Left lung (tissue), 4 donors: ENCODE measurements at regions not wholly inside any gene's neighbourhood (a gene's known extent, or its start where the extent isn't known, plus 50 kb on each side); places are given as distances from the start of the nearest gene placed in this dataset.

ENCODE experiments used
- ATAC-seq: fragments of 200-7000 bp; cut with Tn5 transposase; one replicate; pipeline ENCODE4 v1.9.1; 2020; ENCODE audit warnings: moderate library complexity
- DNase-seq, 4 donors: peaks; one replicate each; pipeline ENCODE4 v3.0.0-alpha.2; 2013 to 2020
- H3K27ac ChIP-seq, 2 donors: fragments of 200-600 bp; sonication (generic) in 1 of 2; one replicate each; pipeline versions ENCODE4 v1.5.0 to v1.8.0; 2020 to 2021
- H3K27me3 ChIP-seq, 2 donors: fragments of 200-600 bp; sonication (generic) in 1 of 2; one replicate each; pipeline versions ENCODE4 v1.5.0 to v1.8.0; 2020 to 2021
- H3K36me3 ChIP-seq, 2 donors: fragments of 200-600 bp; sonication (generic) in 1 of 2; one replicate each; pipeline versions ENCODE4 v1.5.0 to v1.8.0; 2020 to 2021
- H3K4me1 ChIP-seq, 2 donors: fragments of 200-600 bp; one replicate each; pipeline ENCODE4 v1.8.0; 2021
- H3K4me3 ChIP-seq, 2 donors: fragments of 200-600 bp; sonication (generic) in 1 of 2; one replicate each; pipeline versions ENCODE4 v1.5.0 to v1.8.0; 2020 to 2021; ENCODE audit warnings: mild to moderate bottlenecking in 1 of 2
- H3K9me3 ChIP-seq, 2 donors: fragments of 200-600 bp; sonication (generic) in 1 of 2; one replicate each; pipeline versions ENCODE4 v1.5.0 to v1.8.0; 2020 to 2021
- intact Hi-C, 2 donors: fragments of 100-400 bp; cut with DNase I; formaldehyde crosslinking; loops; one replicate each; pipeline versions ENCODE4 v1.11.2 to v1.14.2; 2022
- TF ChIP-seq, protein P1 (sequence below), 2 donors: fragments of 200-600 bp; sonication (generic) in 1 of 2; IDR thresholded peaks; one replicate each; pipeline versions ENCODE4 v1.5.0 to v1.8.0; 2021; ENCODE audit warnings: antibody characterized with exemption in 2 of 2
- donor health status: DM: no; HTN: yes; CAD: no.
- donor health status: DM: no; HTN: no; CAD: no.

- intact Hi-C loops: no loop called here
- Histone ChIP-seq H3K27ac (no peak overlapping the region), H3K9me3 (no peaks in the 10 kb centered on the region), H3K36me3 (no peaks in the 10 kb centered on the region), H3K4me1 (no peaks in the 10 kb centered on the region), H3K4me3 (no peak overlapping the region), H3K27me3 (no peaks in the 10 kb centered on the region)
- TF ChIP-seq, protein P1, sequence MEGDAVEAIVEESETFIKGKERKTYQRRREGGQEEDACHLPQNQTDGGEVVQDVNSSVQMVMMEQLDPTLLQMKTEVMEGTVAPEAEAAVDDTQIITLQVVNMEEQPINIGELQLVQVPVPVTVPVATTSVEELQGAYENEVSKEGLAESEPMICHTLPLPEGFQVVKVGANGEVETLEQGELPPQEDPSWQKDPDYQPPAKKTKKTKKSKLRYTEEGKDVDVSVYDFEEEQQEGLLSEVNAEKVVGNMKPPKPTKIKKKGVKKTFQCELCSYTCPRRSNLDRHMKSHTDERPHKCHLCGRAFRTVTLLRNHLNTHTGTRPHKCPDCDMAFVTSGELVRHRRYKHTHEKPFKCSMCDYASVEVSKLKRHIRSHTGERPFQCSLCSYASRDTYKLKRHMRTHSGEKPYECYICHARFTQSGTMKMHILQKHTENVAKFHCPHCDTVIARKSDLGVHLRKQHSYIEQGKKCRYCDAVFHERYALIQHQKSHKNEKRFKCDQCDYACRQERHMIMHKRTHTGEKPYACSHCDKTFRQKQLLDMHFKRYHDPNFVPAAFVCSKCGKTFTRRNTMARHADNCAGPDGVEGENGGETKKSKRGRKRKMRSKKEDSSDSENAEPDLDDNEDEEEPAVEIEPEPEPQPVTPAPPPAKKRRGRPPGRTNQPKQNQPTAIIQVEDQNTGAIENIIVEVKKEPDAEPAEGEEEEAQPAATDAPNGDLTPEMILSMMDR (IDR thresholded peaks at IDR 0.05): no peak
- DNase-seq (no peak), ATAC-seq (no peak)
These were observed 52.8 kb upstream of the MEIS1 start for GRCh38 chr2:66382091-66382490.

GRCh38 chr2:66379473-66379872 lies 55.5 kb upstream of the MEIS1 start:
- Histone ChIP-seq H3K4me3 (no peak overlapping the region), H3K9me3 (no peaks in the 10 kb centered on the region), H3K27ac (no peak overlapping the region), H3K27me3 (no peaks in the 10 kb centered on the region), H3K4me1 (no peaks in the 10 kb centered on the region), H3K36me3 (no peaks in the 10 kb centered on the region)
- no peak for DNase-seq
- no peak for ATAC-seq
- intact Hi-C loops: no loop called here
- TF ChIP-seq, protein P1 (IDR thresholded peaks at IDR 0.05): no peak

GRCh38 chr2:66377832-66378231 lies 57.1 kb upstream of the MEIS1 start:
- Histone ChIP-seq H3K4me3 (no peak overlapping the region), H3K4me1 (no peaks in the 10 kb centered on the region), H3K36me3 (no peaks in the 10 kb centered on the region), H3K9me3 (no peaks in the 10 kb centered on the region), H3K27me3 (no peaks in the 10 kb centered on the region), H3K27ac (no peak overlapping the region)
- ATAC-seq: no peak
- no peak for DNase-seq
- TF ChIP-seq, protein P1 (IDR thresholded peaks at IDR 0.05): no peak
- intact Hi-C loops: no loop called here

GRCh38 chr2:66370824-66371223 lies 64.1 kb upstream of the MEIS1 start:
- no peaks in the 10 kb centered on the region for H3K9me3 ChIP-seq
- no peak overlapping the region for H3K27ac ChIP-seq
- H3K4me1 ChIP-seq: no peaks in the 10 kb centered on the region
- H3K36me3 ChIP-seq: no peaks in the 10 kb centered on the region
- H3K4me3 ChIP-seq: no peak overlapping the region
- no peaks in the 10 kb centered on the region for H3K27me3 ChIP-seq
- DNase-seq (no peak), ATAC-seq (no peak)
- intact Hi-C loops: no loop called here
- TF ChIP-seq, protein P1 (IDR thresholded peaks at IDR 0.05): no peak

DNA sequence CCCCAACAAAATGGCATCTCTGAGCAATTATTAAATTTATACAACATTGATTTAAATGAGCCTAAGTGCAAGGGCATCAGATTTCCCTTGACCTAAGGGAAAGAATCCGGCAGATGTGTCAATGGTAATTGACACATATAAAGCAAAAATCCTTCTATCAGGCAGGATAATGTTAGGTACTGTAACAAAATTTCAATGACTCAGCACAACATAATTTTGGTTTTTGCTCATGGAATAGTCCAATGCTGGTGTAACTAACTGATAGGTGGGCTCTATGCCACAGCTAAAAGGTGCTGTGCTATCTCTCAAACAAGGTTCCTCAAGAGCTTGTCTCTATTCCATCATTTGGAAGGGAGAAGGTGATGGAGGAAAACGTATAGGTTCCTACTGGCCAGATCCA lies 68.3 kb upstream of the MEIS1 start:
- Histone ChIP-seq H3K27ac (no peak overlapping the region), H3K36me3 (no peaks in the 10 kb centered on the region), H3K27me3 (no peaks in the 10 kb centered on the region), H3K4me1 (no peaks in the 10 kb centered on the region), H3K4me3 (no peak overlapping the region), H3K9me3 (no peaks in the 10 kb centered on the region)
- TF ChIP-seq, protein P1 (IDR thresholded peaks at IDR 0.05): no peak
- DNase-seq (no peak), ATAC-seq (no peak)
- intact Hi-C loops: no loop called here
